Trophoblast cell (in vitro differentiated cells and primary cell): ENCODE measurements at regions not wholly inside any gene's neighbourhood (a gene's known extent, or its start where the extent isn't known, plus 50 kb on each side); places are given as distances from the start of the nearest gene placed in this dataset.

Experiments
- DNase-seq, 2 donors: peaks; one replicate each; pipeline ENCODE4 v3.0.0-alpha.2; 2016
- H2AFZ ChIP-seq: 2 replicates; pipeline ENCODE4 v1.6.1; 2013; ENCODE audit warnings: low read length, moderate library complexity, mild to moderate bottlenecking; ENCODE audit not compliant: insufficient read depth, poor library complexity
- H2AK5ac ChIP-seq: 2 replicates; pipeline ENCODE4 v1.6.1; 2013; ENCODE audit warnings: mild to moderate bottlenecking, low read length
- H2BK120ac ChIP-seq: 2 replicates; pipeline ENCODE4 v1.6.1; 2013; ENCODE audit warnings: low read length, mild to moderate bottlenecking, moderate library complexity; ENCODE audit not compliant: insufficient read depth, poor library complexity
- H2BK12ac ChIP-seq: 2 replicates; pipeline ENCODE4 v1.6.1; 2013; ENCODE audit warnings: mild to moderate bottlenecking, low read length, moderate library complexity
- H2BK5ac ChIP-seq: 2 replicates; pipeline ENCODE4 v1.6.1; 2013; ENCODE audit warnings: low read length, low read depth, moderate library complexity, mild to moderate bottlenecking; ENCODE audit not compliant: poor library complexity
- H3K14ac ChIP-seq: 2 replicates; pipeline ENCODE4 v1.6.1; 2013; ENCODE audit warnings: mild to moderate bottlenecking, low read length
- H3K18ac ChIP-seq: 2 replicates; pipeline ENCODE4 v1.6.1; 2013; ENCODE audit warnings: mild to moderate bottlenecking, low read length
- H3K23ac ChIP-seq: 2 replicates; pipeline ENCODE4 v1.6.1; 2013; ENCODE audit warnings: low read length
- H3K27ac ChIP-seq: 2 replicates; pipeline ENCODE4 v1.5.1; 2013; ENCODE audit warnings: low read depth, mild to moderate bottlenecking, inconsistent platforms, low read length, moderate library complexity
- H3K27me3 ChIP-seq: 2 replicates; pipeline ENCODE4 v1.6.1; 2013; ENCODE audit warnings: inconsistent platforms, mild to moderate bottlenecking, low read length, moderate library complexity; ENCODE audit not compliant: insufficient read depth
- H3K36me3 ChIP-seq, 2 experiments: 1 replicate in 1 of 2; 2 replicates in 1 of 2; pipeline ENCODE4 v1.6.1; 2013; ENCODE audit warnings: low read length in 2 of 2, mild to moderate bottlenecking in 2 of 2, moderate library complexity in 1 of 2; ENCODE audit not compliant: insufficient read depth in 2 of 2, control insufficient read depth in 1 of 2
- H3K4ac ChIP-seq: 2 replicates; pipeline ENCODE4 v1.6.1; 2013; ENCODE audit warnings: low read depth, mild to moderate bottlenecking, low read length, moderate library complexity
- H3K4me1 ChIP-seq, 2 experiments: 1 replicate in 1 of 2; 2 replicates in 1 of 2; pipeline ENCODE4 v1.6.1; 2013; ENCODE audit warnings: low read length in 2 of 2, mild to moderate bottlenecking in 2 of 2, moderate library complexity in 1 of 2; ENCODE audit not compliant: insufficient read depth in 2 of 2, control insufficient read depth in 1 of 2
- H3K4me2 ChIP-seq: 2 replicates; pipeline ENCODE4 v1.6.1; 2013; ENCODE audit warnings: inconsistent platforms, mild to moderate bottlenecking, low read length, moderate library complexity
- H3K4me3 ChIP-seq: 2 replicates; pipeline ENCODE4 v1.5.1; 2013; ENCODE audit warnings: mild to moderate bottlenecking, low read depth, low read length, inconsistent platforms
- H3K79me1 ChIP-seq: one replicate; pipeline ENCODE4 v1.6.1; 2013; ENCODE audit warnings: low read length
- H3K79me2 ChIP-seq: 2 replicates; pipeline ENCODE4 v1.6.1; 2013; ENCODE audit warnings: low read length, mild to moderate bottlenecking; ENCODE audit not compliant: control insufficient read depth, insufficient read depth, poor library complexity
- H3K9ac ChIP-seq: 2 replicates; pipeline ENCODE4 v1.6.1; 2013; ENCODE audit warnings: mild to moderate bottlenecking, low read length
- H3K9me3 ChIP-seq: 2 replicates; pipeline ENCODE4 v1.6.1; 2013; ENCODE audit warnings: low read depth, mild to moderate bottlenecking, control low read depth, inconsistent platforms, low read length; ENCODE audit not compliant: insufficient read depth
- H4K12ac ChIP-seq: 2 replicates; pipeline ENCODE4 v1.6.1; 2013; ENCODE audit warnings: low read depth, mild to moderate bottlenecking, low read length, moderate library complexity
- H4K8ac ChIP-seq: 2 replicates; pipeline ENCODE4 v1.6.1; 2013; ENCODE audit warnings: low read depth, mild to moderate bottlenecking, low read length, moderate library complexity
- H4K91ac ChIP-seq: one replicate; pipeline ENCODE4 v1.6.1; 2013; ENCODE audit warnings: low read depth, mild to moderate bottlenecking, low read length, moderate library complexity
- WGBS: extraction: QIAGEN DNeasy Blood & Tissue Kit; methylation state at CpG from one replicate; pipeline ENCODE4 v1.1.7; 2013; ENCODE audit warnings: missing lambda C conversion rate; ENCODE audit not compliant: insufficient read length, insufficient coverage; ENCODE audit errors: extremely low coverage; 5-methylcytosine and 5-hydroxymethylcytosine counted together

DNA sequence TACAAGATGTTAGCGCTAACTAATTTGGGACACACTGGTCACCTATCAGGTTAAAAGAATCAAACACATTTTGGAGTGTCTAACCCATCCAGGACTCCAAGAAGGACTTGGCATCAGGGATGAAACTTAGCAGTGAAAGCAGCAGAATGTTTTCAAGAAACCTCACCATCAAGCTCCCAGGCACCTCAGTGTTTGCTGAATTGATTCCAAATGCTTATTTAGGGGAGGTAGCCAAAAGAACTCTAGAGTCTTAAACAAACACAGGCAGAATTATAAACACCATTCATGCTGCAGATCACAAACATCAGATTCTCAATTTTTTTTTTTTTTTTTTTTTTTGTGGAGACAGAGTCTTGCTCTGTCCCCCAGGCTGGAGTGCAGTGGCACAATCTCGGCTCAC lies 122.8 kb upstream of the UXS1 start:
- no CpG with 5 or more reads among the region's 2 CpGs for WGBS

GRCh38 chr2:106314444-106314843 lies 120.3 kb upstream of the UXS1 start:
- Histone ChIP-seq H3K4me3 (no peak overlapping the region), H4K8ac (no peak overlapping the region), H3K36me3 (no peaks in the 10 kb centered on the region), H3K27me3 (no peaks in the 10 kb centered on the region), H3K9ac (no peak overlapping the region), H3K79me1 (no peaks in the 10 kb centered on the region), H3K79me2 (no peaks in the 10 kb centered on the region), H2BK12ac (no peak overlapping the region), H3K4ac (no peak overlapping the region), H3K9me3 (no peaks in the 10 kb centered on the region), H3K14ac (no peak overlapping the region), H2AFZ (no peak overlapping the region), H2BK120ac (no peak overlapping the region), H3K4me2 (no peak overlapping the region), H3K4me1 (peaks cover 0 to 3% of the 10 kb centered on the region in 2 experiments), H3K23ac (no peak overlapping the region), H2AK5ac (no peak overlapping the region), H3K18ac (no peak overlapping the region), H2BK5ac (no peak overlapping the region), H3K27ac (no peak overlapping the region), H4K91ac (no peak overlapping the region), H4K12ac (no peak overlapping the region)
- DNase-seq, result no peak
- WGBS, result no CpG with 5 or more reads among the region's 3 CpGs

More for the DNA sequence above, 122.8 kb upstream of the UXS1 start:
- Histone ChIP-seq H2BK5ac (no peak overlapping the region), H3K18ac (no peak overlapping the region), H3K4ac (no peak overlapping the region), H3K14ac (no peak overlapping the region), H2AFZ (no peak overlapping the region), H3K79me1 (no peaks in the 10 kb centered on the region), H3K79me2 (no peaks in the 10 kb centered on the region), H3K36me3 (no peaks in the 10 kb centered on the region), H3K27ac (no peak overlapping the region), H2BK12ac (no peak overlapping the region), H3K4me2 (no peak overlapping the region), H4K12ac (no peak overlapping the region), H3K4me3 (no peak overlapping the region), H3K9me3 (no peaks in the 10 kb centered on the region), H3K23ac (no peak overlapping the region), H2AK5ac (no peak overlapping the region), H3K27me3 (no peaks in the 10 kb centered on the region), H2BK120ac (no peak overlapping the region), H4K8ac (no peak overlapping the region), H3K9ac (no peak overlapping the region), H4K91ac (no peak overlapping the region), H3K4me1 (peaks cover 0 to 5% of the 10 kb centered on the region in 2 experiments)
- no peak for DNase-seq

DNA sequence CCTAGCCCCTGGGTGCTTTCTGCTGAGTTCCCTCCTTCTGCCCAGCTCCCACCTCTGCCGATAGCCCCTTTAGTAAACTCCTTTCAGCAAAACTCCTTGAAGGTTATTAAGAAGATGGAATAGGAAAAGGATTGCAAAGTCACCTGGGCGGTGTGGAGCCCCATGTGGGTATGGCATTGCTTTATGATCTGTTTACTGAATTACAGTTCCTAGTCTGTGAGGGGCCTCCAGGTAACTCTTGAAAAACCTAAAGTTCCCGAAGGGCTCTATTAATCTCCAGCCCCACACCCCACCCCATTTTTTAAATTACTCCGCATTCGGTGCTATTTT lies 116.9 kb upstream of the UXS1 start:
- Histone ChIP-seq H2AFZ (no peak overlapping the region), H3K18ac (no peak overlapping the region), H3K14ac (no peak overlapping the region), H3K9me3 (no peaks in the 10 kb centered on the region), H2AK5ac (no peak overlapping the region), H3K79me1 (no peaks in the 10 kb centered on the region), H2BK12ac (no peak overlapping the region), H3K4me2 (no peak overlapping the region), H3K4me3 (no peak overlapping the region), H3K23ac (no peak overlapping the region), H3K27me3 (no peaks in the 10 kb centered on the region), H4K8ac (no peak overlapping the region), H3K27ac (no peak overlapping the region), H3K4me1 (peaks cover 0 to 3% of the 10 kb centered on the region in 2 experiments), H3K36me3 (no peaks in the 10 kb centered on the region), H2BK5ac (no peak overlapping the region), H4K91ac (no peak overlapping the region), H3K4ac (no peak overlapping the region), H4K12ac (no peak overlapping the region), H3K79me2 (no peaks in the 10 kb centered on the region), H2BK120ac (no peak overlapping the region), H3K9ac (no peak overlapping the region)
- WGBS, result no CpG with 5 or more reads among the region's 5 CpGs
- DNase-seq, result no peak

GRCh38 chr2:106307860-106308259 lies 113.8 kb upstream of the UXS1 start:
- Histone ChIP-seq H4K91ac (no peak overlapping the region), H4K12ac (no peak overlapping the region), H3K79me2 (no peaks in the 10 kb centered on the region), H3K14ac (no peak overlapping the region), H3K4me3 (no peak overlapping the region), H4K8ac (no peak overlapping the region), H2BK12ac (no peak overlapping the region), H2AFZ (no peak overlapping the region), H3K9me3 (no peaks in the 10 kb centered on the region), H3K9ac (no peak overlapping the region), H3K27me3 (no peaks in the 10 kb centered on the region), H3K18ac (no peak overlapping the region), H3K23ac (no peak overlapping the region), H3K27ac (no peak overlapping the region), H2AK5ac (no peak overlapping the region), H3K4ac (no peak overlapping the region), H2BK5ac (no peak overlapping the region), H3K36me3 (no peaks in the 10 kb centered on the region), H3K4me1 (peaks cover 0 to 3% of the 10 kb centered on the region in 2 experiments), H3K79me1 (no peaks in the 10 kb centered on the region), H2BK120ac (no peak overlapping the region), H3K4me2 (no peak overlapping the region)
- DNase-seq, result no peak
- WGBS, result no CpG with 5 or more reads among the region's 1 CpG
